G401.6 (cell line): ENCODE measurements at regions not wholly inside any gene's neighbourhood (a gene's known extent, or its start where the extent isn't known, plus 50 kb on each side); places are given as distances from the start of the nearest gene placed in this dataset.

ENCODE experiments used
- FAIRE-seq: peaks from 2 replicates; lab custom pipeline; 2012; peaks lifted over from hg19 to GRCh38; lab: Jason Lieb, UNC

- no peak for FAIRE-seq
These were observed 831.8 kb upstream of the SEL1L start for GRCh38 chr14:82365471-82365870.

DNA sequence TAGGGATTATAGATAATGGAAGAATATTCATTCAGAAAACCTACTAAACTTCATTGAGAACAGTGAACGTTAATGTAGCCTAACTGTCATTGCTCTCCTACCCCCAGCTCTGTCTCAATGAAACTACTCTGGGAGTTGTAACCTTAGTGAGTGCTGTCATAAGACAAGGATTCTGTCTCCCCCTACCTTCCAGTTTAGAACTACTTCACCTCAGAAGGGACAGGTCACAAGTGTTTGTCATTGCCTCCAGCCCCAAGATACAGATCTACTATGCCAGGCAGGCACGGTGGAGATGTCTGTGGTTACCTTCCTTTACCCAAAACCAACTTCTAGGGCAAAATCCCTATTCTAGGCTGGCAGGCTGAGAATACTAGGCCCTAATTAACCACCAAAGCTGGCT, 833.1 kb upstream of the SEL1L start:
- no peak for FAIRE-seq

GRCh38 chr14:82379291-82379690, 845.6 kb upstream of the SEL1L start:
- no peak for FAIRE-seq

DNA sequence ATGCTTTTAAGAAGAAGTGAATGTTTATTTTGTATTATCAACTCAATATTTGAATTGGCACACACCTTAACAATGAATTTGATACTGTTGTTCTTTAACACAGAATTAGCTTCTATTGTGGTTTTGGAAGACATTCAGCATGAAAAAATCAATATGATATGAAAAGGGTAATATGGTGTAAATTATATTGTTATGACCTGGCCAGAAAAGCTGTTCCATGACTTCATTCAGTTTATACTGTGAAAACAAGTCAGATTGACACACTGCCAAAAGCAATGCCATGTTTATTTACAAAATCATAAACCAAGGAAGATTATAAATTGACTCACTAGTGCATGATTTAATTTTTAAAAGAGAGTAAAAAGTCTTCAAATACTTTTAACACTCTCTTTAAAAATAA, 851.4 kb upstream of the SEL1L start:
- FAIRE-seq: no peak

- no peak for FAIRE-seq
These were observed 854.0 kb upstream of the SEL1L start for GRCh38 chr14:82387699-82388098.

GRCh38 chr14:82388488-82388887, 854.8 kb upstream of the SEL1L start:
- no peak for FAIRE-seq

GRCh38 chr14:82390586-82390985, 856.9 kb upstream of the SEL1L start:
- FAIRE-seq: peak; percentile 85

GRCh38 chr14:82394916-82395315, 861.3 kb upstream of the SEL1L start:
- FAIRE-seq: no peak

DNA sequence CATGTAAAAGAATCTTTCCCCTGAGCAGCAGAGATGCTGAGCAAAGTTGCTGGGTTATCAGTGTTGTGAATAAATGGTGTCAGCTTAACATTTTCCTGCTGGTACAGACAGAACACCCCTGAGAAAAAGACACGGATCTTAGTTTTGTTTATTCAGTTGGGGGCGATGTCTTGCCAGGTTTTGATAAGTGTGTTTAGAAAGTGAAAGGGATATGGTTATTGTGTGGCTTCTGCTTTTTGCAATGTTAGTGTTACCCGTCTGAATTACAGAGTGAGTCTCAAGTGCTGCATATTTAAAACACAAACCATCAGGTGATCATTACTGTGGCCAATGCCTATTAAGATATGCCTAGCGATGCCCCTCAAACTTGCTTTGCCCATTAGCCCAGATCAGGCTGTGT, 864.6 kb upstream of the SEL1L start:
- no peak for FAIRE-seq

DNA sequence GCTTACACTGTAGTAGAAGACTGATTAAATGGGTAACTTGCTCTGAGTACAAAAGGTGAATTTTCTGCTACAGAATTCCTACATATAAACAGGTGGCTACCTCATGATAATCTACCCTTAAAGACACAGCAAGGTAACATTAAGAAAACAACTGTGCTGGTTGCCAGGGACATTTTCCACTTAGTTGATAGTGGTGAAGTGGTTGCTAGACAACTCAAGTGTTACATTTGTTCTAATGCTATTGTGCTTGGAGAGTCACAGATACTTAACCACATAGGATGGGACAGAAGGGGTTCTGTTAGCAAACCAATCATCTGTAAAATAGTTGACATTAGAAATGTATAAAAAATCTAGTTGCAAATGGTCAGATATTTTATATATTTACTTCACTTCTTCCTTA, 870.3 kb upstream of the SEL1L start:
- no peak for FAIRE-seq

- FAIRE-seq: no peak
These were observed 876.4 kb upstream of the SEL1L start for GRCh38 chr14:82410064-82410463.

DNA sequence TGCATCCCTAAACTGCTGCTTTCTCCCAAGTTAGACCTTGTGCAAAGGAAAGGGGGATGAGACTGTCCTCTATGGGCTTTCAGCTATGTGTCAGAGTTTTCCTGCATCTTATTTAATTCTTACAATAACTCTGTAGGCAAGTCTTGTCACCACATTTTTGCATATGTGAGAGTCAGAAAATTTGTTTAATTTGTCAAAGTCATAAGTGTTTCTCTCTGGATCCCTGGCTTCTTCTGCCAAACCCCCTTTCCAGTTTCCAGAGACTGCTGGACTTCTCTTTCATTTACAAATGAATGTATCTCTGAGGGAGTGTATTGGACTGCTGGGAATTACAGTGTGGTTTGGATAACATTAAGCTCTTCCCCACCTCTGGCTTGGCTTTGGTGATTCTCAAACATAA, 877.6 kb upstream of the SEL1L start:
- FAIRE-seq: no peak

DNA sequence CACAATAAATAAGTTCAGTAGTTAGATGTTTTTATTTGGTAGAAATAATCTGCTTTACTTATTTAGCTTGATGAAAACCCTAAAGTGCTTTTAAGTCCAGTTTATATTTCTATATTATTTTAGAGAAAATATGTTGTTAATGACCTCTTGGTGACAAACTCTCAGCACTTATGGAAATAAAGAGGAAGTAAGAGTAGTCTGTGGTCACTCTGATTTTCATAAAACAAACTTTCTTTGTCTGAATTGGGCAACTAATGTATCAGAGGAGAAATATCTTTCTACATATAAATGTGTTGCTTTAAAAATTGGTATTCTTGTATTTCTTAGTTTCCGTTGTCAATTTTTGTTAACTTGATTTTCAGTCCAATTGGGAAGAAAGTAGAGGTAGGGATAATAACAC, 878.9 kb upstream of the SEL1L start:
- no peak for FAIRE-seq

DNA sequence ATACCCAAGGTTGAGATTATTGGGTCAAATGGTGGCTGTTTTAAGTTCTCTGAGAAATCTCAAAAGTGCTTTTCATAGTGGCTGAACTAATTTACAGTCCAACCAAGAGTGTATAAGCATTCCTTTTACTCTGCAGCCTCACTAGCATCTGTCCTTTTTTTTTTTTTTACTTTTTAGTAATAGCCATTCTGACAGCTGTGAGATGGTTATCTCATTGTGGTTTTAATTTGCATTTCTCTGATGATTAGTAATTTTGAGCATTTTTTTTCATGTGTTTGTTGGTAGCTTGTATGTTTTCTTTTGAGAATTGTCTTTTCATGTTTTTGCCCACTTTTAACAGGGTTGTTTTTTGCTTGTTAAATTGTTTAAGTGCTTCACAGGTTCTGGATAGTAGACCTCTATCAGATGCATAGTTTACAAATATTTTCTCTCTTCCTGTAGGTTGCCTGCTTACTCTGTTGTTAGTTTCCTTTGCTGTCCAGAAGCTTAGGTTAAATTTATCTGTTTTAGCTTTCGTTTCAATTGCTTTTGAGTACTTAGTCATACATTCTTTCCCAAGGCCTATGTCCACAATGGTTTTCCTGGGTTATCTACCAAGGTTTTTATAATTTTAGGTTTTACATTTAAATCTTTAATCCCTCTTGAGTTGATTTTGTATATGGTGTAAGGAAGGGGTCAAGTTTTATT, 881.3 kb upstream of the SEL1L start:
- FAIRE-seq: no peak

DNA sequence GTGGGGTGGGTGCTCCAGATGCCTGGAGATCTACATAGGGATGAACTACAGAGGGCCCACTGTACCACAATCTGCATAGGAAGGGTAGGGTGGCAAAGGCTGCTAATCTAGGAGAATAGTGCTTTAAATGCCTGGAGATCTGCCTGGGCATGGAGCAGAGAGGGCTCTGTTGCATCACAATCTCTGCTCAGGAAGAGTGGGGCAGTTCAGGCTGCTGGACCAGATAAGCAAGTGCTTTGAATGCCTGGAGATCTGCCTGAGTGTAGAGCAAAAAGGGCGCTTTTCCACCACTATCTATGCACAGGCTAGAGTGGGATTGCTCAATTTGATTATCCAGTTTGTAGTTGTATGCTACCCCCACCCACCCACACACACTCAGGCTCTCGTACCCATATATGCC, 886.3 kb upstream of the SEL1L start:
- FAIRE-seq: no peak

DNA sequence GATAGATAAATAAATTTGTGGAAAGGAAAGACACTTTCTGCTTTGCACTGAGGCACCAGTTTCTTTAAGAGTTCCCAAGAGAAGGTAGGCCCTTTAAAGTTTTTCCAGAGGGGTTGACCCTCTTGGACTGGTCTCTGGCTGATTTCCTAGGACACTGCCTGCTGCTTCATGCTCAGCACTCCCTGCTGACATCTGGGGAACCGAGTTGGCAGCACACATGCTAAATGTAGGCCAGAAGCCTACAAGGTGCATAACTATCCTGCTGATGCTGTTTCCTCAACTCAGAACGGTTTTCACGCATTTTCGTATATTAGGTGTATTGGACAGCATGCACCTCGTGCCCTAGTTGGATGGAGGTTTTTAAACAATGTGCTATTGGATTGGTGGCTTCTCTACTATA, 887.2 kb upstream of the SEL1L start:
- FAIRE-seq: no peak

- no peak for FAIRE-seq
These were observed 887.6 kb upstream of the SEL1L start for GRCh38 chr14:82421286-82421685.

DNA sequence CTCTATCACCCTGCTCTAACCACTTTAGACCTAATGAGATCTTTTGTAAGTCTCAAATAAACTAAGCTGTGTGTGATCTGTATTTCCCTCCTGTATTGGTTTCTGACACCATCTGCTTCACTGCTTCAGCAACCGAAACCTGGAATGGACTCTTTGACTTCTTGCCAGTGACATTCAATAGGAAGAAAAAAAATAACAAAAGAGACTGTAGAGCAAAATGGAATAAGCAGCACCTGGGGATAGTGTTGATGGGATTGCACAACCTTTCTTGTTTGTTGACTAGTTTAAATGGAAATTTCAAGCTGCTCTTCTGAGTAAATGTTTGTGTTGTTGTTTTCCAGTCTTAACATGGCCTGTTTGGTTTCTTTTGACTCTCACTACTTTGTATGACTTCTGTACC, 888.6 kb upstream of the SEL1L start:
- FAIRE-seq: no peak

- no peak for FAIRE-seq
These were observed 891.6 kb upstream of the SEL1L start for GRCh38 chr14:82425261-82425660.

DNA sequence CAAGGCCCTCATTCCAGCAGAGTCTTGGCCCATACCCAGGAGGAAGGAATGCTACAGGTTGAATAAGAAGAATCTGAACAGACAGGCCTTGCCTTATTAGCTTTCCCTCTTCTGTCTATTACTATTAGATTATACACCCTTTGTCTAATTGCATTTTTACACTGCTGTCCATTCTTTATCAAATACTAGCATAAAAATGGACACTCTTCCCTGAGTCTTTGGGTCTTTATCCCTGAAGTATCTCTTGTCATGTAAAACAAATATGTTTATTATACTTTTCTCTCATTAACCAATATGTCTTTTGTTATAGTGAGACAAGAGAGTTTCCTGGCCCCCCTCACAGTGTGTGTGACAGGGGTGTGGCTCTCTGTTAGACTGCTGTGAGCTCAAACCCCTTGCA, 897.4 kb upstream of the SEL1L start:
- no peak for FAIRE-seq

DNA sequence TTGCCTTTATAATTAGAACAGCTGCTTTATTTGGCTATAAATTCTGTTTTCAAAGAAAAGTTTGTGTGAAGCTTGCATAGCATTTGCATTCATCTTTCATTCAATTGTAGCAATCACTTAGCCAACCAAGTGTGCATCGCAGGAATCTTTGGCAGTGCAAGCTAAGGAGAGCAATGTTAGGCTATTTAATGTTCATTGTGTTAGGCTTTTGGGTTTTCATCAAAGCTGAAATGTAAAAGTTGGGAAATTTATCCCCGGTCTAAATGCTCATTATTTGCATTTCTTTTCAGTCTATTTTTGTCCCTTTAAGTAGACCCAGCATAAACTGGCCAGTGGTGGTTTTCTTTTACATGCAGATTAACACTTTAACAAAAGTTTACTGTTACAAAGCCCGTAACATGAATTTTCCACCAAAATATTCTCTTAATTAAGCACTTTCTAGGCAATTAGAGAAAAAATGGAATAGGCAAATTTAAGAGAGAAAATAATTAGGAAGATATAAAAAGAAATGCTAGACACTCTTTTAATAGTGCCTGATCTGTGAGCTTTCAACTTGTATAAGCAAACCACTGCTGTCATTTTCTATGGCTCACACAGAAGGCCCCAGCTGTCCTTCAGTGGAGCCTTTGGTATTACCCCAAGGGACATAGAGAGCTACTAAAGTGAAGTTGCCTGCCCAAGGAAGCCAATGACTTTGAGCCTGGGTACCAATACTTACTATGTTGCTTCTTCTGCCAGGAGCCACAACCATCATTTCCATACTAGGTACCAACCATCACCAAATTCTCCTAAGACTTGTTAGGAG, 898.9 kb upstream of the SEL1L start:
- no peak for FAIRE-seq

GRCh38 chr14:82438436-82438835, 904.8 kb upstream of the SEL1L start:
- no peak for FAIRE-seq

DNA sequence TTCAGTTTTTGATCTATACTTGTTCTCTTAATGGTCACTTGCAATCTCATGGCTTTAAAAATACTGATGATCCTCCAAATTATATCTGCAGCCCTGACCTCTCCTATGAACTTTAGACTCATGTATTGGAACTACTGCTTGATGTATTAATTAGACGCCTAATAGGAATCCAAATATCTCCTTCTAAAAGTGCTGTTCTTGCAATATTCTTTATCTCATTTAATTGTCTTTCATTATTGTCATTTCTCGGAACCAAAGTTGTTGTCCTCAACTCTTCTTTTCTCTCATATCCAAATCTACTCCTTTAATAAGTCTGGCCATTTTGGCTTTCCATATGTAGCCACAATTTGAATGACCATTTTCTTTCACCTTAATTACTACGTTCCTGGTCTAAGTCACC, 907.6 kb upstream of the SEL1L start:
- FAIRE-seq: no peak
